ENCODE measurements at regions not wholly inside any gene's neighbourhood (a gene's known extent, or its start where the extent isn't known, plus 50 kb on each side); places are given as distances from the start of the nearest gene placed in this dataset.

DNA sequence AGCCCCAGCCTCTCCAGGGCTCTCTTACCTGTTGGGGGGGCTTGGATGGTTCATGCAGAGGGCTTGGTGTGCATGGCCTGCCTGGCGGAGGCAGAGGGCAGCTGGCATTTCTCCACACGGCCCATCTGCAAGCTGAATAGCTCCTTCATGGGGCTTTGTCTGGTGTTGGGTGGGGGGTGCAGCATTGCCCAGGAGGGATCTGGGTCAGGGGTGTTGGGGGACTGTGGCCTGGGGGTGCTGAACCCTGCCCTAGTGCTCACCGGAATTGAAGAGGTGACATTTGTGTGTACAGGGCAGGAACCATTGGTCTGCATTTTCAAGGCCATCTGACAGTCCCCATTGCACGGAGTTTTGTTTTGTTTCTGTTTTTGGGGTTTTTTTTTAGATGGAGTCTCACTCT lies 58.8 kb upstream of the HAAO start:
- DNase-seq (ENCODE audit: insufficient read length, low spot score) (no peak), FAIRE-seq (no peak)
- TF ChIP-seq, protein P1, sequence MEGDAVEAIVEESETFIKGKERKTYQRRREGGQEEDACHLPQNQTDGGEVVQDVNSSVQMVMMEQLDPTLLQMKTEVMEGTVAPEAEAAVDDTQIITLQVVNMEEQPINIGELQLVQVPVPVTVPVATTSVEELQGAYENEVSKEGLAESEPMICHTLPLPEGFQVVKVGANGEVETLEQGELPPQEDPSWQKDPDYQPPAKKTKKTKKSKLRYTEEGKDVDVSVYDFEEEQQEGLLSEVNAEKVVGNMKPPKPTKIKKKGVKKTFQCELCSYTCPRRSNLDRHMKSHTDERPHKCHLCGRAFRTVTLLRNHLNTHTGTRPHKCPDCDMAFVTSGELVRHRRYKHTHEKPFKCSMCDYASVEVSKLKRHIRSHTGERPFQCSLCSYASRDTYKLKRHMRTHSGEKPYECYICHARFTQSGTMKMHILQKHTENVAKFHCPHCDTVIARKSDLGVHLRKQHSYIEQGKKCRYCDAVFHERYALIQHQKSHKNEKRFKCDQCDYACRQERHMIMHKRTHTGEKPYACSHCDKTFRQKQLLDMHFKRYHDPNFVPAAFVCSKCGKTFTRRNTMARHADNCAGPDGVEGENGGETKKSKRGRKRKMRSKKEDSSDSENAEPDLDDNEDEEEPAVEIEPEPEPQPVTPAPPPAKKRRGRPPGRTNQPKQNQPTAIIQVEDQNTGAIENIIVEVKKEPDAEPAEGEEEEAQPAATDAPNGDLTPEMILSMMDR (IDR thresholded peaks at IDR 0.05; ENCODE audit: insufficient read depth, missing control alignments) = no peak

GRCh38 chr2:42850016-42850805 lies 57.8 kb upstream of the HAAO start:
- FAIRE-seq = no peak
- DNase-seq (ENCODE audit: insufficient read length, low spot score) = no peak
- TF ChIP-seq, protein P1 (IDR thresholded peaks at IDR 0.05; ENCODE audit: insufficient read depth, missing control alignments) = no peak

DNA sequence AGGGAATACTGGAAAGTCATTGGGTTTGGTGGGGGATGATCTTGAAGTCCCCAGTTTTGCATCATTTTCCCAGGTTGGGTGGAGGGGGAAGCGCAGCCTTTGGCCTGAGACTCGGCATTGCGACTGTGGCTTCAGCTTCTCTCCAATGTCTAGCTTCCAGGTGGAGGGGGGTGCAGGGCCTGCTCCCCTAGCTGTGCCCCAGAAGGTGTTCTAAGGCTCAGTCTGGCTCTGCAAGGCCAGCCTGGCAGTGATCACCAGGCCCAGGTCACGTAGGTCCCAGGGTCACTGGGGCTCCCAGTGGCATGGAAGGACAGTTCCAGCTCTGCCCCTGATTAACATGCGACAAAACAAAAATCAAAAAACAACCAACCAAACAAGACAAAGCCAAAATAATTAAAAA lies 56.9 kb upstream of the HAAO start:
- TF ChIP-seq, protein P1 (IDR thresholded peaks at IDR 0.05; ENCODE audit: insufficient read depth, missing control alignments) = no peak

DNA sequence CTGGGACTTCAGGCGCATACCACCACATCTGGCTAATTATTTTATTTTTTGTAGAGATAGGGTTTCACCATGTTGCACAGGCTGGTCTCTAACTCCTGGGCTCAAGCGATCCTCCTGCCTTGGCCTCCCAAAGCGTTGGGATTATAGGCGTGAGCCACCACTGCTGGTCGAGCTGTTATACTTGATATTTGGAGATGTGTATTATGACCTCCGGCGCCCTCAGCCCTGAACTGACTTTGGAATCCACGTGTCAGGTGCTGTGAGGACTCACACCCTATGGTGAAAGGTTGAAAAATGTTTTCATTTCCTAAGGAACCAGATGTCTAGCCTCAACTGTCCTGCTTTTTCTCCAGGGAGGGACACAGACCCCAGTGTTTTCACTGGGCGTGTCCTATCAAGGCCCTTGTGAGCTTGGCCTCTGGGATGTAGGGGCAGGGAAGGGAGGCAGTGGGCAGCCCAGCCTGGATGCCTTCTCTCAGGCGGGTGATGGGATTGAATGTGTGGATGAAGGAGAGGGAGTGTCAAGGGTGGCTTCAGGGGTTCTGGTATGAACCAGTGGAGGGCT lies 56.4 kb upstream of the HAAO start:
- FAIRE-seq = no peak

More for the DNA sequence above, 56.9 kb upstream of the HAAO start:
- DNase-seq (ENCODE audit: insufficient read length, low spot score) (no peak), FAIRE-seq (no peak)

GRCh38 chr2:42848265-42848664 lies 55.9 kb upstream of the HAAO start:
- no peak for DNase-seq (ENCODE audit: insufficient read length, low spot score)
- TF ChIP-seq, protein P1 (IDR thresholded peaks at IDR 0.05; ENCODE audit: insufficient read depth, missing control alignments) = no peak
- FAIRE-seq = no peak

More for the DNA sequence above, 56.4 kb upstream of the HAAO start:
- no peak for DNase-seq (ENCODE audit: insufficient read length, low spot score)
- TF ChIP-seq, protein P1 (IDR thresholded peaks at IDR 0.05; ENCODE audit: insufficient read depth, missing control alignments) = no peak

DNA sequence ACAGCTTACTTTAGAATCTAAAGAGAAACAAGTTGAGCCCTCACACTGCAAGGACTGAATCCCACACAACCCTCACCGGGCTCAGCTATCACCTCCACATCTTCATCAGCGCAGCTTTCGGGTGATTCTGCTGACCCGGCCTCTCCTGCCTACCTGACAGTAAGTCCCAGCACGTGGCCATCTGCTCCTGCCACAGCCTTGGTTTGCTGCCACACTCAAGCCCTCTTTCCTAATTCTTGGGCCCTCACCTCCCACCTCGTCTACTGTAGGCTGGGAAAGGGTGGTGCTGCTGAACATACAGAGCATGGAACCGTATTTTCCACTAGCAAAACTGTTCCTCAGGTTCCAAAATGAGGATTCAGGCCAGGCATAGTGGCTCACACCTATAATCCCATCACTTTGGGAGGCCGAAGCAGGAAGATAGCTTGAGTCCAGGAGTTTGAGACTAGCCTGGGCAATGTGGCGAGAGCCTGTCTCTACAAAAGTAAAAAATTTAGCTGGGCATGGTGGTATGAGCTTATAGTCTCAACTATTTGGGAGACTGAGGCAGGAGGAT lies 55.3 kb upstream of the HAAO start:
- TF ChIP-seq, protein P1 (IDR thresholded peaks at IDR 0.05; ENCODE audit: insufficient read depth, missing control alignments) = no peak
- no peak for DNase-seq (ENCODE audit: insufficient read length, low spot score)
- FAIRE-seq = no peak
